G401.6 (cell line): ENCODE measurements at regions not wholly inside any gene's neighbourhood (a gene's known extent, or its start where the extent isn't known, plus 50 kb on each side); places are given as distances from the start of the nearest gene placed in this dataset.
"Not testable (repeated sequence)": the region's sequence is repeated elsewhere in the genome, so short reads cannot be mapped to it uniquely, and the experiment has no call there.

Experiments
- FAIRE-seq: peaks from 2 replicates; lab custom pipeline; 2012; peaks lifted over from hg19 to GRCh38; lab: Jason Lieb, UNC

GRCh38 chr13:108003626-108004025 lies 211.7 kb downstream of the LIG4 start:
- no peak for FAIRE-seq

DNA sequence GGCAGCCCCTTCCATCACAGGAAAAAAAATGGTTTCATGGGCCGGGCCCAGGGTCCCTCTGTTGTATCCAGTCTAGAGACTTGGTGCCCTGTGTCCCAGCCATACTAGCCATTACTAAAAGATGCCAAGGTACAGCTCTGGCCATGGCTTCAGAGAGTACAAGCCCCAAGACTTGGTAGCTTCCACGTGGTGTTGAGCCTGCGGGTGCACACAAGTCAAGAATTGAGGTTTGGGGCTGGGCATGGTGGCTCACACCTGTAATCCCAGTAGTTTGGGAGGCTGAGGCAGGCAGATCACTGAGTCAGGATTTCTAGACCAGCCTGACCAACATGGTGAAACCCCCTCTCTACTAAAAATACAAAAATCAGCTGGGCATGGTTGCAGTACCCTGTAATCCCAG lies 214.3 kb downstream of the LIG4 start:
- no peak for FAIRE-seq

GRCh38 chr13:107999751-108000150 lies 215.6 kb downstream of the LIG4 start:
- no peak for FAIRE-seq

- no peak for FAIRE-seq
Observed at GRCh38 chr13:107994137-107994536, 221.2 kb downstream of the LIG4 start.

- no peak for FAIRE-seq
Observed at GRCh38 chr13:107993239-107993949, 221.9 kb downstream of the LIG4 start.

GRCh38 chr13:107992542-107992941 lies 222.8 kb downstream of the LIG4 start:
- FAIRE-seq, result no peak

GRCh38 chr13:107977071-107977574 lies 238.2 kb downstream of the LIG4 start:
- FAIRE-seq, result no peak

DNA sequence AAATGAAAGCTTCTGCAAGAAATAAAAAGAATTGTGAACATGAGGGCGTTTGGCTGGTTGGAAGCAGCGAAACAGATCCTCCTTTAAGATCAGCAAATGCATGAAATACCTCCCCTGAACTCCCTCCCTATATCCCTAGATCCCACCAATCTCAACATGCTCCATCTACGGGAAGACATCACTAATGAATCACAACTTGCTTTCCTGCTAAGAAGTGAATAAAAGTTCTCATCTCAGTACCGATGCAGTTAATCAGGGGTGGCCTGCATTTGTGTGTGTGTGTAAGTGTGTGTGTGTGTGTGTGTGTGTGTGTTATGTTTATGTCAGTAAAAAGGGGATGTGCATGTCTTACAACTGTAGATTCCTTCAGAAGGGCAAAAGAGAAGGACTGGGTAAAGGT lies 238.7 kb downstream of the LIG4 start:
- FAIRE-seq, result no peak

- FAIRE-seq, result no peak
Observed at GRCh38 chr13:107974409-107974808, 240.9 kb downstream of the LIG4 start.

DNA sequence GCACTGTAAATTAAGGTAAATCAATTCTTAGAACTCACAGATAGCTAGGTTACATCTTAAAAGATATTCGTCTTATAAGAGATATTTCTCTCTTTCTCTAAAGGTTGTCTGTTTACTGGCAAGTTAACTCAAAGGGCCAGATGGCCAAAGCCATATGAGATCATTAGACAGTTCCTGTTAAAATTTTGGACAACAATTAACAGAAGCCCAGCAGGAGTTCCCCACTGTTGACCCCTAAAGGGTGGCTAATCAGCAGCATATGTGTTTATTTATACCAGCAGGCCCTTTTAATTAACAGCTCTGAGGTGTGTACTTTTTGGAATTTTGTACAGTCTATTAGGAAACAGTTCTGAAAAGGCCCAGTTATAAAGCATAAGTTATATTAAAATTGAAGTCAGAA lies 245.8 kb downstream of the LIG4 start:
- FAIRE-seq, result no peak

- no peak for FAIRE-seq
Observed at GRCh38 chr13:107968470-107968869, 246.9 kb downstream of the LIG4 start.

GRCh38 chr13:107964395-107964794 lies 250.9 kb downstream of the LIG4 start:
- no peak for FAIRE-seq

DNA sequence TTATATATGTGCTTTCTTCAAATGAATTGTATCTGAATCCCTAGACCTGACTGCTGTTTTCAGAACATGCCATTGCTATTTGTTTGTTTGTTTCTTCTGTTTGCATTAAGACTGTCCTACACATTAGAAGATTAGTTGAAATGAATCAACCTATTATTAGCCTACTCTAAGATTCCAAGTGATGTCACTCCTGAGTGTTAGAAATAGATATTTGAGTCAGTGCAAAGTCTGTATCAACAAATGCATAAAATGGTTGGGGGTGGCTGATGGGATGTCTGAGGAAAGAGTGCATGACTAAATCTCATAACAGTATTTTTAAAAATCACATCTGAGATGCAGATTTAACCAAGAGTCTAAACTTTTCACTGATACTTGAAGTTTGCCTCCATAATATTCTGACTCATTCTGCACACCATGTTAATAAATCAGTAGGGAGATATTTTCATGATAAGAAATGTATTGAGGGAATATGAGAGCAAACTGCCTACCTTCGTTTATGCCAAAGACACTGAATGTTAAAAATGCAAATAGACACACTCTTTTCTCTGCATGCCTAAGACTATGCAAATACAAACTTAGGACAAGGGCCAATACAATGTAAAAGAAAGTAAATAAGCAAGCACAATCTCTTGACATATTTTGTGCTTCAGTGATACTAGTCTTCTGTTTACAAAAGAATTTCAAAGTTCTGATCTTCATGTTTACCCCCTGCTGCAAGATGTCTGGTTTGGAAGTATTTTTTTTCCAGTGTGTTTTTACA lies 253.3 kb downstream of the LIG4 start:
- FAIRE-seq, result no peak

DNA sequence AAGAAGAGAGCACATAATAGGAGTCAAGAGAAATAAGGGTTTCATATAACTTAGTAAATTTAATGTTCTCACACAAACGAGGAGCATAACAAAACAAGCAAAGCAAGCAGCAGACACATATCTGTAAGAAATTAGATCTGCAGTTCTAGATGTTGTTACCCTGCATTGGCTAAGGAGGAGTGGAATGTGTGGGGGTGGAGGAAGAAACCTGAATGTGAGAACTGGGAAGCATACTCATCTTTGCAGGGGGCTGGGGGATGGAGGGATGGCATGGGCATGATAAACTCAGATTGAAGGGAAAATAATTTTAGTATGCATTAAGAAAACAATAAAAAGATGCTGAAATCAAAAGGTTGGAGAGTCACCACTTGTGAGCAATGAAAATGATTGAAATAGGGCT lies 255.0 kb downstream of the LIG4 start:
- FAIRE-seq, result no peak

DNA sequence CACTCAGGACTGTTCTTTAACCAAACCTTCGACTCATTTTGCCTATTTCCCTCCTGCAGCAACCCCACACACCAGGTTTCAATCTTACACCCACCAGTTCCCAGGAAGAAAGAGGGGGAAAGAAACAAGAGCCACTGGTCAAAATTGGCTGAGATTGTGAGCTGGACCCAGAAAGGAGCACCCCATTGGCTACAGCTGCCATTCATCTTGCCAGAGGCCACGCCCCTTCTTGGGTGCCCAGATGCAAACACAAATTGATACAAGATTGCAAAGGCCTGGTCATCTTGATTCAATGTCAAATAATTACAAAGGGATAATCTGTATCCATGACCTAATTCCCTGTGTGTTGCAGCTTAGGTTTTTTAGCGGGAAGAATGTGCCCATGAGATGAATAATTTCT lies 258.4 kb downstream of the LIG4 start:
- no peak for FAIRE-seq

DNA sequence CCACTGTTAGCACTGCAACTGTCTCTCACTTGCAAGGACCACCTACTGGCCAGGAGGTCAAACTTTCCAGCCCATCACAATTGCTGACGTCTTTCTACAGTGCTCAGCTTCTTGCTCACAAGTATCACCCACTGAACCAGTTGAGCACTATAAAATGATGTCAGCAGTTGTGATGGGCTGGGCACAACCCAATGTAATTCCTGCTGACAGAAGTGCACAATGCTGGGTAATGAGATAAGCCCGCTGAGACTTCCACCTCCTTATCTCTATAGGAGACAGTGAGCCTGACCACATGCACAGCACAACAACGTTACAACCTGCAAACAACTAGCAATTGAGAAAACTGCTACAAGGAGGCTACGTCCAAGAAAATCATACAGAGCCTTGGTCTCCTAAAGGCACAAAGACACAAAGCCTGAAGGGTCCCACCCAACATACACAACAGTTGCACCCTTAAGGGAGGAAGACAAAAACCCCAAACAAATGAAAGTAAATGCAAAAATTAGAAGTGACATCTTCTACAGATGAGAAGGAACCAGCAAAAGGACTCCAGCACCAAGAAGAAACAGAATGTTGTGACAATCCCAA lies 273.2 kb downstream of the LIG4 start:
- no peak for FAIRE-seq

DNA sequence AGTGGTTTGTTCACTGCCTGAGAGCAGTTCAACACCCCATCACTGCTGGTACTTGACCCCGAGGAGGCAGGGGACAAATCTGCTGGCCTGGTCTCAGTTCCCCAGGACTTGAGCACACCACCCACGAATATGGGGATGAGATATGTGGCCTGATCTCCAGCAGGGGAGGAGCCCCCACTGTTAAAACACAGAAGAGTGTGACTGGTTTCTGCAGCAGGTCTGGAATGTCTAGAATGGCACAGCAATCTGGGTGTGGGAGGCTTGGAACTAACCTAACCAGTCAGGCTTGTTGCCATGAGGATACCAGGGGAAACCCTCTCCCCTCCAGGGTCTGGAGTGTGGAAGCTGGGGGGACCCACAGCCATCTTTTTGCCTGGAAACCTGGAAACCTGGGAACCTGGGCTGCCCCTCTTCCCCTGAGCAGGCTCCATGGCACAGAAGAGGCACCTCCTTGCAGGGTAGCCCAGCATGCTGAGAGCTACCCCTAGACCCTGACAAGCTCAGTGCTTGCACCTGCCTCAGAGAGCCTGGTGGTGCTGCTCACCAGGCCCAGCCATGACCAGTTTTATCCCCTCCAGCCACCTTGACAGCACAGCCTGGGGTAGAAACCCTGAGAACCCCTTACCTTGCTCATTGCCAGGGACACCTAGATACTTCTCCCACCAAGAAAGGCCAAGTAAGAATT lies 273.8 kb downstream of the LIG4 start:
- FAIRE-seq, result no peak

DNA sequence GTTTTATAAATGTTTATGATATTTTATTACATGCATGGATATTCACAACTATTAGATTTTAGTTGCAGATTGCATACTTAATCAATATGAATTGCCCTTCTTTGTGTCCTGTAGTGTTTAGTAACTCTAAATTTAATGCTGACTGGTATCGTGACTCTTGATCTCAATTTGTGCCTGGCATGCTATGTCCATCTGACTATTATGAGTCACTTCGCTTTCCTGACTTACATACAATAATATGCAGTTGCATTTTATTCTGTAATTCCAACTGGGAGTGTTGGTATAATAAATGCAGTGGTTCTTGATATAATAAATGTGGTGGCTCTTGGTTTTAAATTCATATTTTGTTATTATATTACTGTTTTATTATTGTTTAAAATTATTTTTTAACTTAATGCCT lies 277.5 kb downstream of the LIG4 start:
- FAIRE-seq, result no peak

DNA sequence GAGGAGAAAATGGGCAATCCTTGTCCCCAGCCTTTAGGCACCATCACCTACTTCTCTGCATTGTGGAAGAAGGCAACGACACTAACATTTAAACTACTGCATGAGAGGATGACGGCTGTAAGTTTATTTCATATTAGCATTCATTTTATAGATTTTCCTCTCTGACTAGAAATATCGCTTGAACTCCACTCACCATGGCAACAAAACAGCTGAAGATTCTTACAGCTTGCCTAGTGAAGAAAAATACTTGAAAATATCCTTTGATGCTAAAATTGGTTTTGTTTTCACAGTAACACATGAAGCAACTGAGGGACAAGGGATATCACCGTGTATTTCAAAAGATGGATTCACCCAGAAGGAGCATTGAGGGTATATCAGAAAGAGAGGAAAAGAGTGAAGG lies 284.3 kb downstream of the LIG4 start:
- FAIRE-seq, result no peak

DNA sequence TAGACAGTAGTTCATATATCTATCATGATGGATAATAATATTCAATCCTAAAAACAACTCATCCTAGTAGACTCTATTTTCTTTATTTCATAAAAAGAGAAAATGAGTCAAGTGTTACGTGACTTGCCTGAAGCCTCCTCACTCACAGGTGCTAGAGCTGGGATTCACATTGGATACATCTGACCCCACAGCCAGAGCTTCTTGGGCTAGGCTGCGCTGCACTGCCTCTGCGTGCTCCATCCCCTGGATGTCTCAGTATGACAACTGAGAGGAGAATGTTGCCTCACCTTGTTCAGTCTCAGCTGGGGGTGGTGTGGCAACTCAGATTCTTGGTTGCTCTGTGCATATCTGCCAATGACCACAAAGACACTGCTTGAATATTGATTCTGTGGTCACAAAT lies 286.6 kb downstream of the LIG4 start:
- FAIRE-seq, result no peak

- FAIRE-seq, result no peak
Observed at GRCh38 chr13:107927557-107927956, 287.8 kb downstream of the LIG4 start.

GRCh38 chr13:107926515-107926914 lies 288.8 kb downstream of the LIG4 start:
- not testable (repeated sequence) for FAIRE-seq

GRCh38 chr13:107916902-107917301 lies 298.4 kb downstream of the LIG4 start:
- not testable (repeated sequence) for FAIRE-seq
